Spleen (tissue), 7 donors: ENCODE measurements at regions not wholly inside any gene's neighbourhood (a gene's known extent, or its start where the extent isn't known, plus 50 kb on each side); places are given as distances from the start of the nearest gene placed in this dataset.

Source experiments
- POLR2AphosphoS5 ChIP-seq, 3 donors: sonication (generic); formaldehyde crosslinking; IDR thresholded peaks; one replicate each; pipeline ENCODE4 v1.5.1; 2017; ENCODE audit warnings: antibody characterized with exemption in 3 of 3
- TF ChIP-seq, protein P1 (sequence below), 11 experiments: fragments of 200-600 bp in 7 of 11; fragments of 450-650 bp in 4 of 11; sonication (generic) in 4 of 11; IDR thresholded peaks in 8 of 11; conservative IDR thresholded peaks in 3 of 11; 1 replicate in 7 of 11; 2 replicates in 4 of 11; pipeline versions ENCODE4 v1.4.0 to v1.8.0; 2016 to 2021; ENCODE audit warnings: antibody characterized with exemption in 11 of 11, inconsistent platforms in 4 of 11, mild to moderate bottlenecking in 1 of 11
- donor health status: DM: no; HTN: no; CAD: no; lungs with moderate emphysema.
- donor health status: DM: no; HTN: no; CAD: no.
- donor health status: DM: no; HTN: no; CAD: no.

DNA sequence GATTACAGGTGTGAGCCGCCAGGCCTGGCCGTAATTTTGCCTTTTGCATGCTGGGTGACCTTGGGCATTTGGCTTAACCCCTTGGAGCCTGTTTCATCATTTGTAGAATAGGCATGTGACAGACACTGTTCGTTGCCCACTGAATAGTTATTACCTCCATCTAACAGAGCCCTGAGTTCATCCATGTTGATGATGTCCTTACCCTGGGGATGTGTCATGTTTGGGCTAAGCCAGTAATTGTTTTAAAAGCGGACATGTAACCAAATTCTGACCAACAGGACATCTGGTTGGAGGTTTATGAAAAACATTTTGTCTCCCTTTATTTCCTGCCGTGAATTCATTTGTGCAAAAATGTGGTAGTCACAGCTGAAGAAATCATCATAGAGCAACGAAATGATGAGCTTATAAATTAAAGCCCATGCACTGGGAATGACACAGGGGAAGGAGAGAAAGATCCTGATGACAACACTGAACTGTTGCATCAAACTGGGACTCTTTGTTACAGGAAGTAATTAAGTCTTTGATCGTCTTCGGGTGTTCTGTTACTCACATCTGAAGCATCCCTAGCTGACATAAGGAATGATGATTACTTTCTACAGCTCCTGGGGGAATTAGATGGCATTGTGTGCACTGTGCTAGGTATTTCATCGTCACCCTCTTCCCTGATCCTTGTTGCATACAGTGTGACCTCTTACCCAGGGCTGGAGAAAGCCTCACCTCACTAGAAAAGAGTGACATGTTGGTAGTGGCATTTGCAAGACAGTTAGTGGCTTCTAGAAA is 117.8 kb downstream of the FGF18 start:
- TF ChIP-seq, protein P1, sequence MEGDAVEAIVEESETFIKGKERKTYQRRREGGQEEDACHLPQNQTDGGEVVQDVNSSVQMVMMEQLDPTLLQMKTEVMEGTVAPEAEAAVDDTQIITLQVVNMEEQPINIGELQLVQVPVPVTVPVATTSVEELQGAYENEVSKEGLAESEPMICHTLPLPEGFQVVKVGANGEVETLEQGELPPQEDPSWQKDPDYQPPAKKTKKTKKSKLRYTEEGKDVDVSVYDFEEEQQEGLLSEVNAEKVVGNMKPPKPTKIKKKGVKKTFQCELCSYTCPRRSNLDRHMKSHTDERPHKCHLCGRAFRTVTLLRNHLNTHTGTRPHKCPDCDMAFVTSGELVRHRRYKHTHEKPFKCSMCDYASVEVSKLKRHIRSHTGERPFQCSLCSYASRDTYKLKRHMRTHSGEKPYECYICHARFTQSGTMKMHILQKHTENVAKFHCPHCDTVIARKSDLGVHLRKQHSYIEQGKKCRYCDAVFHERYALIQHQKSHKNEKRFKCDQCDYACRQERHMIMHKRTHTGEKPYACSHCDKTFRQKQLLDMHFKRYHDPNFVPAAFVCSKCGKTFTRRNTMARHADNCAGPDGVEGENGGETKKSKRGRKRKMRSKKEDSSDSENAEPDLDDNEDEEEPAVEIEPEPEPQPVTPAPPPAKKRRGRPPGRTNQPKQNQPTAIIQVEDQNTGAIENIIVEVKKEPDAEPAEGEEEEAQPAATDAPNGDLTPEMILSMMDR (IDR thresholded peaks at IDR 0.05 in 8 of 11, conservative IDR thresholded peaks at IDR 0.05 in 3 of 11) = no peak
- TF ChIP-seq POLR2AphosphoS5 (IDR thresholded peaks at IDR 0.05) = no peak
